HG02973 (cell line): ENCODE measurements at regions not wholly inside any gene's neighbourhood (a gene's known extent, or its start where the extent isn't known, plus 50 kb on each side); places are given as distances from the start of the nearest gene placed in this dataset.

Experiments
- ATAC-seq: cut with Tn5 transposase; IDR thresholded peaks from one replicate; pipeline ENCODE4 v1.9.1; 2021; ENCODE audit warnings: moderate library complexity; ENCODE audit not compliant: unreplicated experiment

GRCh38 chr2:228866044-228866443 lies 405.0 kb downstream of the PID1 start:
- ATAC-seq: no peak

- ATAC-seq: no peak
These were observed 407.0 kb downstream of the PID1 start for GRCh38 chr2:228864131-228864530.

- ATAC-seq: no peak
These were observed 410.3 kb downstream of the PID1 start for GRCh38 chr2:228860601-228861285.

GRCh38 chr2:228853151-228853550 lies 417.9 kb downstream of the PID1 start:
- ATAC-seq: no peak

- no peak for ATAC-seq
These were observed 422.4 kb downstream of the PID1 start for GRCh38 chr2:228848638-228849037.

- no peak for ATAC-seq
These were observed 423.4 kb downstream of the PID1 start for GRCh38 chr2:228847684-228848083.

- ATAC-seq: no peak
These were observed 424.9 kb downstream of the PID1 start for GRCh38 chr2:228846161-228846560.

GRCh38 chr2:228845162-228845925 lies 425.7 kb downstream of the PID1 start:
- ATAC-seq: no peak

- ATAC-seq: no peak
These were observed 429.2 kb downstream of the PID1 start for GRCh38 chr2:228841877-228842276.

- no peak for ATAC-seq
These were observed 429.6 kb downstream of the PID1 start for GRCh38 chr2:228841475-228841874.

- no peak for ATAC-seq
These were observed 430.4 kb downstream of the PID1 start for GRCh38 chr2:228840743-228841114.

- ATAC-seq: no peak
These were observed 430.9 kb downstream of the PID1 start for GRCh38 chr2:228840113-228840742.

GRCh38 chr2:228839421-228839876 lies 431.6 kb downstream of the PID1 start:
- ATAC-seq: no peak

GRCh38 chr2:228838819-228839218 lies 432.3 kb downstream of the PID1 start:
- ATAC-seq: no peak

- ATAC-seq: no peak
These were observed 442.7 kb downstream of the PID1 start for GRCh38 chr2:228828397-228828796.

- no peak for ATAC-seq
These were observed 443.9 kb downstream of the PID1 start for GRCh38 chr2:228827056-228827700.

GRCh38 chr2:228819701-228820100 lies 451.4 kb downstream of the PID1 start:
- ATAC-seq: no peak

- no peak for ATAC-seq
These were observed 468.7 kb downstream of the PID1 start for GRCh38 chr2:228802181-228803071.

- ATAC-seq: no peak
These were observed 469.6 kb downstream of the PID1 start for GRCh38 chr2:228801451-228801850.

- ATAC-seq: no peak
These were observed 471.9 kb downstream of the PID1 start for GRCh38 chr2:228799208-228799588.
